Right lobe of liver (tissue), 4 donors: ENCODE measurements at regions not wholly inside any gene's neighbourhood (a gene's known extent, or its start where the extent isn't known, plus 50 kb on each side); places are given as distances from the start of the nearest gene placed in this dataset.

Source experiments
- POLR2A ChIP-seq: fragments of 450-650 bp; IDR thresholded peaks from one replicate; pipeline ENCODE4 v1.6.1; 2017; ENCODE audit warnings: antibody characterized with exemption, mild to moderate bottlenecking
- TF ChIP-seq, protein P1 (sequence below), 4 donors: fragments of 200-600 bp in 3 of 4; fragments of 450-650 bp in 1 of 4; IDR thresholded peaks; one replicate each; pipeline versions ENCODE4 v1.5.1 to v1.8.0; 2016 to 2022; ENCODE audit warnings: antibody characterized with exemption in 4 of 4, mild to moderate bottlenecking in 2 of 4
- donor health status: DM: no; HTN: no; CAD: no.
- donor health status: DM: no; HTN: no; CAD: no.
- donor health status: DM: no; HTN: yes; CAD: no.

DNA sequence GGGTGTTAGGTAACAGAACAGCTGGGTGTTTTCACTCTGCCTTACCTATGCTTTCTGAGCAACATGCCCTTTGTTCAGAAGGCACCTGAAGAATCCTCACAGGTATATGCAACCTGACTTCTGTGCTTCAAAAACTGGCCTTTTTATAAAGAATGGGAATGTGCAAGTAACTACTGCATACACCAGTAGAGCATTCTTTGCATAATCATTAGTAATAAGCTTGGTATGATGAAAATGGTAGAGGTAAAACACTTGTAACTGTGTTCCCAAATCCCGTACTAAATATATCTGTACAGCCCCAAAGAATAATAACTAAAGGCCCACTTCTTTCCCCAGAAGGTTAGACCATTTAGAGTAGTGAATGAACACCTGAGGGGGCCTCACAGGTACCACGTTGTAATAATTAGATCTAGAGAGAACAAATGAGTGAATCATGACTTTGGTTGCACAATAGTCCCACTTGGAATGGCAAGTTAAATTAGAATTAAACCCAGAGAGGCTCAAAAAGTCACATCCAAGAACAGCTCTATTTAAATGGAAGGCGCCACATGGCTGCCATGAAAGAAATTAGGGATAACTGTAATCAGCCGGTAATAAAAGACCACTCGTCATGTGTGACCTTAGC, 413.9 kb downstream of the KLF12 start:
- TF ChIP-seq, protein P1, sequence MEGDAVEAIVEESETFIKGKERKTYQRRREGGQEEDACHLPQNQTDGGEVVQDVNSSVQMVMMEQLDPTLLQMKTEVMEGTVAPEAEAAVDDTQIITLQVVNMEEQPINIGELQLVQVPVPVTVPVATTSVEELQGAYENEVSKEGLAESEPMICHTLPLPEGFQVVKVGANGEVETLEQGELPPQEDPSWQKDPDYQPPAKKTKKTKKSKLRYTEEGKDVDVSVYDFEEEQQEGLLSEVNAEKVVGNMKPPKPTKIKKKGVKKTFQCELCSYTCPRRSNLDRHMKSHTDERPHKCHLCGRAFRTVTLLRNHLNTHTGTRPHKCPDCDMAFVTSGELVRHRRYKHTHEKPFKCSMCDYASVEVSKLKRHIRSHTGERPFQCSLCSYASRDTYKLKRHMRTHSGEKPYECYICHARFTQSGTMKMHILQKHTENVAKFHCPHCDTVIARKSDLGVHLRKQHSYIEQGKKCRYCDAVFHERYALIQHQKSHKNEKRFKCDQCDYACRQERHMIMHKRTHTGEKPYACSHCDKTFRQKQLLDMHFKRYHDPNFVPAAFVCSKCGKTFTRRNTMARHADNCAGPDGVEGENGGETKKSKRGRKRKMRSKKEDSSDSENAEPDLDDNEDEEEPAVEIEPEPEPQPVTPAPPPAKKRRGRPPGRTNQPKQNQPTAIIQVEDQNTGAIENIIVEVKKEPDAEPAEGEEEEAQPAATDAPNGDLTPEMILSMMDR (IDR thresholded peaks at IDR 0.05): no peak
- no peak for TF ChIP-seq POLR2A
